GM15510 (cell line): ENCODE measurements at regions not wholly inside any gene's neighbourhood (a gene's known extent, or its start where the extent isn't known, plus 50 kb on each side); places are given as distances from the start of the nearest gene placed in this dataset.

ENCODE experiments used
- POLR2A ChIP-seq: IDR thresholded peaks from 3 replicates; pipeline ENCODE4 v1.6.1; 2011; ENCODE audit warnings: borderline replicate concordance; ENCODE audit not compliant: insufficient read length; ENCODE audit errors: extremely low read depth

DNA sequence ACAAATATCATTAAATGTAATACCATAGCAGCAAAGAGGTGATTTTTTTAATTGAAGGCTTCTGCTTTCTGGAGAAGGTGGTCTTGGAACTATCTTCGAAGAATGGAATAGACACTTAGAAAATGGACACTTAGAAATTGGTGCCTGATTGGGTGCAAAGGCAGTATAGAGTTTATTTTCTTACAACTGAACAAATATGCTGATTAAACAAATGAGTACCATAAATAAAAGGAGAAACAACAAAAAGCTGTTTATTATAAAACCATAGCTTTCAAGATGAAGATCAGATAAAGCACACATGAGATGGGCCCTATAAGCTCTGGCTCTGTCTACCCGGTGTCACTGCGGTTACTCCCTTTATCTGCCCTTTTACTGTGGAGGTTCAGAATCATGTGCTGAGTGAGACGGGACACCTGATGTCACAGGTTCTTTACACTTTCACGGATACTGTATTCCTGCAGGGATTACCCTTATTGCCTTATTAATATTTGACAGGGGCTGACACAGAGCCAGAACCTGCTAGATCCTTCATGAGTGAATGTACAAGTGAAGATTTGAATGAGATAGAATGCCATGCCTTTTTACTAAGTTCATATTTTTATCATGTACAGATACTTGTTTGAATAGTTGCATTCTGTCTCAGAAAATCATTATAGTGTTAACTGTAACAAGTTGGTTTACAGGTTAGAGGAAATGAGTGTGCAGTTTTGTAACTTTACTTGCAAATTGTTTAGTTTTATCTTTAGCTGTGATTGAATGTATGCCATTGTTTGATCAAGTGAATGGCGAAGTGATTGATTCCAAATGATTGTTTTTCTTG, 477.5 kb upstream of the RGS6 start:
- TF ChIP-seq POLR2A, result no peak

DNA sequence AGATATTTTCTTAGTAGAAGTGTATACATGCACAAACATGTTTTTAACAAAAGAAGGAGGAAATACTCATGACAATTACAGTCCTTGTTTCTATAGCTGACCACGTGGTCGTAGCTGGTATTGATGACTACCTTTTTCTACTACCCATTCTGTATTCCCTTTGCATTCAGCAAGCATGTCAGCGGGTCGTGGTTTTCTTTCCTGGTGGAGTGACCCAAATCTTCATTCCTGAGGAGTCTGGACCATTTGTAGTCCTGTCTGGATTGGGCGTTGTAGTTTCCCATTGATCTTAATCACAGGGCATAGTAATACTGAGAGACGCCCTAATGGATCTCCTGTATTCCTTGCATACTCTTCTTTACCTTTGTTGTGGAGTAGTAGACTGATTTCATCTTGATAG, 472.1 kb upstream of the RGS6 start:
- TF ChIP-seq POLR2A, result no peak

DNA sequence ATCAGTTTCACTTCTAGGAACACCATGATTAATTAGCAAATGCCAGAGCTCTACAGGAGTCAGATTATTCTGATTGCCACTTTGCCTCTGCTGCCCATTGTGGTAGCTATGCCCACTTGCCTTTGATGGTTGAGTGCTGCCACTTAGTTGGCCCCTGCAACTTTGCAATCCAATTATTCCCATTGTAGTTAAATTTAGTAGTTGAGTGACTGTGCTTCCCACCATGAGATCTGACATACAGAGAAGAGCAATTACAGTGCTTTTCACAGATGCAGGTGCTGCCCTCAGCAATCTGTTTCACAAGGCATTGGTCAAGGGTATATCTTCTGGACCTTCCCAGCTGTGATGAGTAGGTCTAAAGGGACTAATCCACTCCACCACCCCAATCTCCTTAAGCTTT, 468.4 kb upstream of the RGS6 start:
- no peak for TF ChIP-seq POLR2A

DNA sequence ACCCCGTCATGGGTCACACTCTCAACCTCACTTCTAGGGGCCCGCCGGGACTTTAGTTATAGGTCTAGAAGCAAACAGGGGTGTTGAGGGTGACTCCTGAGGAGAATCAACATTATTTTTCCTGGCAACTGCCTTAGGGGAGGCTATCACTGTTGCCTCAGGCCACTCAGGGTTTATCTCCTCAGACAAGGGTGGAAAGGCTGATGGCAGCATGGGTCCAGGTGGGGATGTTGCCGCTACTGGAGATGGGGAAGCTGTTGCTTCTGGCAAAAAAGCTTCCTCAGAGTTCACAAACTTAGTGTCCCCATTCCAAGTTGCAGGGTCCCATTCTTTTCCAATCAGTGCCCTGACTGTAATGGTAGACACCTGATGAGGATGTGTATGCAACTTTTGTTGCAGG, 467.4 kb upstream of the RGS6 start:
- TF ChIP-seq POLR2A, result no peak

DNA sequence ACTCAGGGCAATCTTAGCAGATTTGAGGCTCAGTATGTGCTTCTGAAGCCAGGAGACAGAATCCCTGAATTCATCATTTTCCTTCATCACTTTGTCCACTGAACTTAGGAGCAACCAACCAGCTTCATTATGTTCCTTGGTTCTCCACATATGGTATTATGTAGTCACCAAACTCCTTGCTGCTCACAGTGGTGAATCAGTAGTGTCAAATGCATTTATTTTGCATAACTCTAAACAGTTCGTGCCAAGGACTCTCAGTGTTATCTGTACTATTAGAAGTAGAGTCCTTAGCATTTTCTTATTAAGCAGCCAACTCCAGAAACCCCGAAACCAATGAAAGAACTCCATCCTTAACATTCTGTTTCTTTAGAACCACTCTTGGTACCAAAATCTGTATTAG, 466.9 kb upstream of the RGS6 start:
- no peak for TF ChIP-seq POLR2A

DNA sequence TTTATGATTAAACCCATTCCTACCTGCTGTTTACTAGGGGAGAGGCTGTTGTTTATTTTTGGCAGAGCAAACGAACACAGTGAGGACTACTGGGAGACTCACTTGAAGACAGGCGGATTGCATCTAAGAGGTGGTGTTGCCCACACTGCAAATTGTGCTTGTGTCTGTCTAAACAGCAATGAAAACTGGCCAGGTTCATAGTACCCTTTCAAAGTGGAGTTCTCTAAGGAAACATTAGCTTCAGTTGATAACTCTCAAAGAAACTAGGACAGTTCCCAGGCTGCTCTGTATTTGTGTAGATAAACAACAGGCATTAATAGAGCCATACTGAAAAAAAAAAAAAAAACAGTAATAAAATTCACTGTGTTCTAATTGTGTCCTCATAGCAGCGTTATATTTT, 466.0 kb upstream of the RGS6 start:
- TF ChIP-seq POLR2A, result no peak

DNA sequence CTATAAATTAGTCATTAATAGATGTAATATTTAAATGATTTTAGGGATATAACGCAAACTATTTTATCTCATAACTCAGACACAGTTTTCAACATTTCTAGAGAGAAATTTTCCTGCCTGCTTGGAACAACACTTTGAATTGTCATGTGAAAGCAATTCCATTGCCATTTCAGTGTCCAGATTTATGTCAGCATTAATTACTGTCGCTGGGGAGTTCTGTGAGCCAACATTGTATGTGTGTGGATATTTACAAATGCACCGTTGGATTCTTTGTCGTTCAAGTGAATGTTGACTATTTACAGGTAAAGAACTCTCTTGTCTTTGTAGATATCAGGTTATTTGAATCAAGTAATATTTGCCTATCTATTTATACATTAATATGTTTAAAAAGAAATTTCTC, 465.3 kb upstream of the RGS6 start:
- TF ChIP-seq POLR2A, result no peak

DNA sequence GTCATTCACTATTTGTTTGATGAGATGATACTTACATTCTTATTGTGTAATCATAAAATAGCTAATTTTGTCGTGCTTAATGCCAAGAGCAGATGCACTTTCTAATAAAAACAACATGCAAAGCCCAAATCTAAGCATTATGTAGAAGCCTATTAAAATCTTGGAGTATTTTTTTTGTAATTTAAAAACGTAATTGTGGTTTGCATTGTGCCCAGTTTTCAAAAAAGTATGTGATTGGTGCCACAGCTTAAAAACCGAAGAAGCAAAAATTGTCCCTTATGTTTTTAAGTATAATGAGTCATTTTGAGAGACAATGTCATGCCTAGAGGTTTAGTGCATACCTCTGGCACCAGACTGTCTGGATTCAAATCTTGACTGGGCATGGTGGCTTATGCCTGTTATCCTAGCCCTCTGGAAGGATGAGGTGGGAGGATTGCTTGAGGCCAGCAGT, 464.8 kb upstream of the RGS6 start:
- TF ChIP-seq POLR2A, result no peak

DNA sequence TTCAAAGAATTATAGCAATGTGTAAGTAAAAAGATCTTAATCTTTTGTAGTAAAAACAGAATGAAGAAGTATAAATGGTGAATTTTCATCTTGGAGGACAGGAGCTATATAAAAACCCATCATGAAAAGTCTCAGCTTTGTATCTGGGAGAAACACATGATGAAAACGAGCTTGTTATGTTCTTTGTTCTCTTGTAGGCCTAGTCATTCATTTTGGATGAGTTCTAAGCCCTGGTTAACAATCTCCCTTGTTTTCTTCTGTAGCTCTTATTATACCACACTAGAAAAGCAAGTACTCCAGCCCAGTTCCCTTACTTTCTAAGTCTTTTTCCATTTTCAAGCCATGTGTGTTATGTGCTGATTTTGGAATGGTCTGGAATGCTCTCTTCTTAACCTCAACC, 463.5 kb upstream of the RGS6 start:
- TF ChIP-seq POLR2A, result no peak

DNA sequence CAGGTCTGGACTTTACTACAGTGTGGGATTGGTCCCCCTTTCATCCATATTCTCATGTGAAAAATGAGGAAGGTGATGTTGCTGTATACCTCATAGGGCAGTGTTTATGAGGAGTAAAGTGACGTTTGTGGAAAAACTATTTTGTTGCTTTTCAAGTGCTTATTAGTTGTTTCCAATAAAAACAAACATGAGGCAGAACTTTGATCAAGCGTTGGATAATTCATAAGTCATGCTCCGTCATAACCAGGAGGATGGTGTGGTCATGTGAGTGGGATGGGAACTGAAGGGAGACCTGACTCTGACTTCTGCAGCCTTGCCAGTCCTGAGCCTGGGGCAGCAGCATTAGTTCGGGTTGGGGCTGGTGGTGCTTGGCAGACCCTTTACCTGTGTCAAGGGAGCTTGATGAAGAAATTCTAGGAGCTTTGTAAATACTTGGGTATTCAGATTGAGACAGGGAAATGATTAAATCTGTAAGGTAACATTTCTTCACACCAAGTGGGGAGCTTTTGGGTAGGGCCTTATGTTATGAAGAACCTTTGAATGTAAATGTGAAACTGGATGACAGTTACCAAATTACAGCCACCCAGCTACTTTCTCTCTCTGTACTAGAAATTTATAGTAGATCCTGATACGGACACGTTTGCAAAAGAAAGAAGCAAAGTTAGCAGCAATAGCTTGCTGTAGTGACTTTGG, 462.4 kb upstream of the RGS6 start:
- no peak for TF ChIP-seq POLR2A

DNA sequence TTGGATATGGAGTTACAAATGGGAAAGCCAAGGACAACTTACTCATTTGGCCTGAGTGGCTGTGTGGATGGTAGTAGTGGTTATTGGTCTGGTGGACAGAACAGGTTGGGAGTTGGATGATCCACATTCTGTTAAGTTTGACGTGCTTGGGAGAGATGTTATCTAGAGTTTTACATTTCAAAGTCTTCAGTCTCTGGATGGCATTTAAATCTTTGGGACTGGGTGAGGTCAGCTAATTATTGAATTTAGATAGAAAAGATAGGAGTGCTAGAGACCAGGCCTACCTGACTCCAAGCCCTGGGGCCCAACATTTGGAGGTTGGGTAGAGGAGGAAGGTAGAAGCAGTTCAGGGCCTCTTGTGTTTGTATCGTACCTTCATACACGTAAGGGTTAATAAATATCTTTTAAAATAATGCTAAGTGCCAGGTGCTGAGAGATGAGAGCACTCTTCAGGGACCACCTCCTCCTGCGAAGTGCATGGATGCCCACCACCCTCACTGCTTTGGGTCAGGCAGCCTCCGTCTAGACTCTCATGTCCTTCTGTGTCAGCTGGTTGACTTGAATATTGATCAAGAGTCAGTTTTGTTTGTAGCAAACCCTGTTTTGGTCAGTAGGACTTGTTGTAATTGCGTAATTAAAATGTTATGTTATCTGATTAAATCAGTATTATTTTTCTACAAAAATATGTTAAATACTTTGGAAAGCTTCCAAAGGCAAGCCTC, 460.4 kb upstream of the RGS6 start:
- no peak for TF ChIP-seq POLR2A

DNA sequence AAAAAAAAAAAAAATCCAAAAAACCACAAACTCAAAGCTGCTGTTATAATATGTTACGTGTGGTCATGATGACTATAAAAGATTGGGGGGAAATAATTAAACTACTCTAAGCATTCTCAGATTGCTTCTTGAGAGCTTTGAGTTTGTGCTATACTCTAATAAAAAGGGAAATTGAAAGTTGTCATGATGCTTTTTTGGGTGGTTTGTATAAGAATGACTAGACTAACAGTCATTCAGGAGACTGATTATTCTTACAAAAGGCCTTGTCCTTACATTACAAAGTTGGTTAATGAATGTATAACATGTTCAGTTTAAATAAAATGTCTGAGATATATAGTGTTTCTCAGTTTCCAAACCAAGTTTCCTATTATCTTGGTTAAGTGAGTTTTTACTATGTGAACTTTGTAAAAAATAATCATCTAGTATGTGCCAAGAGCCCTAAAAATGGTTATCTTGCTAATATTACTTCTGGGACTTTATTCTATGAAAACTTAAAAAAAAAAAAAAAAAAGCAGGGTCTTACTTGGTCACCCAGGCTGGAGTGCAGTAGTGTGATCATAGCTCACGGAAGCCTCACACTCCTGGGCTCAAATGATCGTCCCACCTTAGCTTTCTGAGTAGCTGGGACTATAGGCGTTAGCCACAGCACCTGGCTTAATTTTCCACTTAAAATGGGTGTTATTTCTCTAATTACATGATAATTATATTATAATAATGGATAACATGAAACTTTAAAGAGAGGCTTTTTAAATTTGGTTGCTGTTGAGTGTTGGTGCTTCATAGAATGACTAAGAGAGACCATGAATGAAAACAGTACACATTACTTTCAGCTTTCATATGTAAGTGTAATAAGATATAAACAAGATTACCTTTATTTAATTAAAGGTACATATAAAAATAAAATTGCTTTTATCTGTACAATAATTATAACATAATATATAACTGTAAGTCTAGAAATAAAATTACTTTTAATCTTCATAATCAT, 459.6 kb upstream of the RGS6 start:
- no peak for TF ChIP-seq POLR2A

DNA sequence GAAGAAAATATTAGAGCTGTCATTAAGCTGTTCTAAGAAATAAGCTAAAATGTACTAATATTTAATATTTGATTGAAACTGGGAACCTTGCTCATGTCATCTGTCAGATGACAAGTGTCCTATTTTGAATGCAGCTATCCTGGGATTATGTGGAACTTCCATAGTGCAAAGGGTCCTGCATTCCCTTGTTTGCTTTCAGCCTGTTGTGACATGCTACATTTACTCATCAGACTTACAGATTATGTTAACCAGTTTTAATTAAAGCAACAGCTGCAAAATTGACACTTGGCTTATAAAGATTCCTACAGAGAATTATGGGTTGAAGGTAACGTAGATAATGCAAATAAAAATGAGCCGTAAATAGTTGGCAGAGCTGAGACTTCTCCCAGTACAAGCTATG, 458.4 kb upstream of the RGS6 start:
- TF ChIP-seq POLR2A, result no peak
